Right lobe of liver (tissue), 4 donors: ENCODE measurements at regions not wholly inside any gene's neighbourhood (a gene's known extent, or its start where the extent isn't known, plus 50 kb on each side); places are given as distances from the start of the nearest gene placed in this dataset.

ENCODE experiments used
- POLR2A ChIP-seq: fragments of 450-650 bp; IDR thresholded peaks from one replicate; pipeline ENCODE4 v1.6.1; 2017; ENCODE audit warnings: antibody characterized with exemption, mild to moderate bottlenecking
- TF ChIP-seq, protein P1 (sequence below), 4 donors: fragments of 200-600 bp in 3 of 4; fragments of 450-650 bp in 1 of 4; IDR thresholded peaks; one replicate each; pipeline versions ENCODE4 v1.5.1 to v1.8.0; 2016 to 2022; ENCODE audit warnings: antibody characterized with exemption in 4 of 4, mild to moderate bottlenecking in 2 of 4
- donor health status: DM: no; HTN: no; CAD: no.
- donor health status: DM: no; HTN: no; CAD: no.
- donor health status: DM: no; HTN: yes; CAD: no.

- TF ChIP-seq, protein P1, sequence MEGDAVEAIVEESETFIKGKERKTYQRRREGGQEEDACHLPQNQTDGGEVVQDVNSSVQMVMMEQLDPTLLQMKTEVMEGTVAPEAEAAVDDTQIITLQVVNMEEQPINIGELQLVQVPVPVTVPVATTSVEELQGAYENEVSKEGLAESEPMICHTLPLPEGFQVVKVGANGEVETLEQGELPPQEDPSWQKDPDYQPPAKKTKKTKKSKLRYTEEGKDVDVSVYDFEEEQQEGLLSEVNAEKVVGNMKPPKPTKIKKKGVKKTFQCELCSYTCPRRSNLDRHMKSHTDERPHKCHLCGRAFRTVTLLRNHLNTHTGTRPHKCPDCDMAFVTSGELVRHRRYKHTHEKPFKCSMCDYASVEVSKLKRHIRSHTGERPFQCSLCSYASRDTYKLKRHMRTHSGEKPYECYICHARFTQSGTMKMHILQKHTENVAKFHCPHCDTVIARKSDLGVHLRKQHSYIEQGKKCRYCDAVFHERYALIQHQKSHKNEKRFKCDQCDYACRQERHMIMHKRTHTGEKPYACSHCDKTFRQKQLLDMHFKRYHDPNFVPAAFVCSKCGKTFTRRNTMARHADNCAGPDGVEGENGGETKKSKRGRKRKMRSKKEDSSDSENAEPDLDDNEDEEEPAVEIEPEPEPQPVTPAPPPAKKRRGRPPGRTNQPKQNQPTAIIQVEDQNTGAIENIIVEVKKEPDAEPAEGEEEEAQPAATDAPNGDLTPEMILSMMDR (IDR thresholded peaks at IDR 0.05), result no peak
- TF ChIP-seq POLR2A, result no peak
Measured at GRCh38 chr2:236781933-236782816, 212.6 kb downstream of the ACKR3 start.
